ENCODE measurements at regions not wholly inside any gene's neighbourhood (a gene's known extent, or its start where the extent isn't known, plus 50 kb on each side); places are given as distances from the start of the nearest gene placed in this dataset.

GRCh38 chr2:160632084-160632975, 138.7 kb upstream of the RBMS1 start:
- TF ChIP-seq CTCF (optimal IDR thresholded peaks at IDR 0.05 in 1 of 3, IDR thresholded peaks at IDR 0.05 in 1 of 3, conservative IDR thresholded peaks at IDR 0.05 in 1 of 3; ENCODE audit: extremely low read depth in 1 of 3, insufficient read depth in 2 of 3, low read length in 3 of 3), result no peak

GRCh38 chr2:160634436-160634835, 140.8 kb upstream of the RBMS1 start:
- DNase-seq (ENCODE audit: low read depth, low spot score) (no peak), FAIRE-seq (no peak)
- no peak overlapping the region for H3K9ac ChIP-seq (ENCODE audit: control insufficient read depth, extremely low read depth, insufficient read depth, low read length)
- H2AFZ ChIP-seq (ENCODE audit: control insufficient read depth, low read length), result no peak overlapping the region
- no peaks in the 10 kb centered on the region for H4K20me1 ChIP-seq (ENCODE audit: control insufficient read depth, extremely low read depth, insufficient read depth, low read length)
- no peak for TF ChIP-seq EZH2 (IDR thresholded peaks at IDR 0.05; ENCODE audit: low read length)
- TF ChIP-seq CTCF (optimal IDR thresholded peaks at IDR 0.05 in 1 of 3, IDR thresholded peaks at IDR 0.05 in 1 of 3, conservative IDR thresholded peaks at IDR 0.05 in 1 of 3; ENCODE audit: extremely low read depth in 1 of 3, insufficient read depth in 2 of 3, low read length in 3 of 3), result no peak
- dilution Hi-C loops (cut with MboI; ENCODE audit: extremely low pct_ligation_motif_present, low sequenced_read_pairs), result no loop called here
- H3K79me2 ChIP-seq (ENCODE audit: control insufficient read depth, insufficient read depth, low read length), result no peaks in the 10 kb centered on the region
- no peak overlapping the region for H3K4me2 ChIP-seq (ENCODE audit: control insufficient read depth, extremely low read depth, insufficient read depth, low read depth, low read length)
- H3K4me3 ChIP-seq (ENCODE audit: control insufficient read depth in 2 of 3, extremely low read depth in 1 of 3, insufficient read depth in 2 of 3, low read depth in 1 of 3, low read length in 3 of 3), result no peak overlapping the region
- no peaks in the 10 kb centered on the region for H3K27me3 ChIP-seq (ENCODE audit: control insufficient read depth, extremely low read depth, insufficient read depth, low read length)
- no peak overlapping the region for H3K27ac ChIP-seq (ENCODE audit: control insufficient read depth, insufficient read depth, low read length)
- no peaks in the 10 kb centered on the region for H3K36me3 ChIP-seq (ENCODE audit: control insufficient read depth in 2 of 2, extremely low read depth in 1 of 2, insufficient read depth in 2 of 2, low read length in 2 of 2)
- no peaks in the 10 kb centered on the region for H3K9me3 ChIP-seq (ENCODE audit: control insufficient read depth, low read depth, low read length)
- no peaks in the 10 kb centered on the region for H3K9me1 ChIP-seq (ENCODE audit: control insufficient read depth, extremely low read depth, insufficient read depth, low read length)
- H3K4me1 ChIP-seq (ENCODE audit: control insufficient read depth, extremely low read depth, insufficient read depth, low read length), result no peaks in the 10 kb centered on the region

More at GRCh38 chr2:160632084-160632975, 138.7 kb upstream of the RBMS1 start:
- no peak overlapping the region for H3K4me3 ChIP-seq (ENCODE audit: control insufficient read depth in 2 of 3, extremely low read depth in 1 of 3, insufficient read depth in 2 of 3, low read depth in 1 of 3, low read length in 3 of 3)
- H3K4me1 ChIP-seq (ENCODE audit: control insufficient read depth, extremely low read depth, insufficient read depth, low read length), result peaks cover 7% of the 10 kb centered on the region
- no peak overlapping the region for H3K27ac ChIP-seq (ENCODE audit: control insufficient read depth, insufficient read depth, low read length)
- no peaks in the 10 kb centered on the region for H3K36me3 ChIP-seq (ENCODE audit: control insufficient read depth in 2 of 2, extremely low read depth in 1 of 2, insufficient read depth in 2 of 2, low read length in 2 of 2)
- no peaks in the 10 kb centered on the region for H3K27me3 ChIP-seq (ENCODE audit: control insufficient read depth, extremely low read depth, insufficient read depth, low read length)
- H3K9ac ChIP-seq (ENCODE audit: control insufficient read depth, extremely low read depth, insufficient read depth, low read length), result no peak overlapping the region
- no peaks in the 10 kb centered on the region for H4K20me1 ChIP-seq (ENCODE audit: control insufficient read depth, extremely low read depth, insufficient read depth, low read length)
- H3K9me1 ChIP-seq (ENCODE audit: control insufficient read depth, extremely low read depth, insufficient read depth, low read length), result no peaks in the 10 kb centered on the region
- no peaks in the 10 kb centered on the region for H3K79me2 ChIP-seq (ENCODE audit: control insufficient read depth, insufficient read depth, low read length)
- H3K4me2 ChIP-seq (ENCODE audit: control insufficient read depth, extremely low read depth, insufficient read depth, low read depth, low read length), result no peak overlapping the region
- no peak for FAIRE-seq
- no peak overlapping the region for H2AFZ ChIP-seq (ENCODE audit: control insufficient read depth, low read length)
- dilution Hi-C loops (cut with MboI; ENCODE audit: extremely low pct_ligation_motif_present, low sequenced_read_pairs), result no loop called here
- no peak for DNase-seq (ENCODE audit: low read depth, low spot score)
- H3K9me3 ChIP-seq (ENCODE audit: control insufficient read depth, low read depth, low read length), result no peaks in the 10 kb centered on the region

Data from keratinocyte (primary cell).